ENCODE measurements at regions not wholly inside any gene's neighbourhood (a gene's known extent, or its start where the extent isn't known, plus 50 kb on each side); places are given as distances from the start of the nearest gene placed in this dataset.

GRCh38 chr4:53931461-53931961 lies 132.9 kb downstream of the CHIC2 start:
- TF ChIP-seq CTCF (IDR thresholded peaks at IDR 0.05) (no peak), EP300 (IDR thresholded peaks at IDR 0.05; ENCODE audit: borderline replicate concordance in 1 of 2, low read depth in 1 of 2, low read length in 1 of 2) (peak in 1 of 2 experiments; percentile 44; a peak in 1 of 4 replicates), TEAD4 (IDR thresholded peaks at IDR 0.05; ENCODE audit: borderline replicate concordance, insufficient read depth) (no peak), TAF1 (IDR thresholded peaks at IDR 0.05; ENCODE audit: borderline replicate concordance, low read depth, low read length) (no peak), POLR2AphosphoS5 (IDR thresholded peaks at IDR 0.05; ENCODE audit: low read depth, low read length) (no peak), SIN3A (IDR thresholded peaks at IDR 0.05; ENCODE audit: borderline replicate concordance, low read depth, low read length) (no peak), RFX5 (IDR thresholded peaks at IDR 0.05; ENCODE audit: low read length) (no peak), USF1 (IDR thresholded peaks at IDR 0.05; ENCODE audit: borderline replicate concordance, low read depth) (no peak), GATA2 (CRISPR knock-in tag; IDR thresholded peaks at IDR 0.05) (no peak), MXI1 (IDR thresholded peaks at IDR 0.05; ENCODE audit: low read depth, low read length) (no peak), FOXM1 (IDR thresholded peaks at IDR 0.05; ENCODE audit: low read depth) (no peak), MEF2A (IDR thresholded peaks at IDR 0.05; ENCODE audit: borderline replicate concordance, low read depth) (no peak), RCOR1 (IDR thresholded peaks at IDR 0.05; ENCODE audit: low read length) (no peak)
